ENCODE measurements at regions not wholly inside any gene's neighbourhood (a gene's known extent, or its start where the extent isn't known, plus 50 kb on each side); places are given as distances from the start of the nearest gene placed in this dataset.

GRCh38 chr6:164151161-164152120 is 736.9 kb downstream of the QKI start:
- no peak overlapping the region for H3K27ac ChIP-seq (ENCODE audit: low read length)

GRCh38 chr6:164150232-164150631 is 735.7 kb downstream of the QKI start:
- no peaks in the 10 kb centered on the region for H3K9me3 ChIP-seq (ENCODE audit: control insufficient read depth in 2 of 2, low read length in 2 of 2)
- H3K9ac ChIP-seq (ENCODE audit: low read length in 2 of 2): no peak overlapping the region
- no peaks in the 10 kb centered on the region for H3K27me3 ChIP-seq (ENCODE audit: control insufficient read depth in 1 of 2, insufficient read depth in 2 of 2, low read length in 2 of 2)
- H3K4me1 ChIP-seq (ENCODE audit: control insufficient read depth, insufficient read depth, low read length): peaks cover 7% of the 10 kb centered on the region
- H3K27ac ChIP-seq (ENCODE audit: low read length): no peak overlapping the region
- H3K36me3 ChIP-seq (ENCODE audit: control insufficient read depth in 2 of 2, insufficient read depth in 2 of 2, low read length in 2 of 2): no peaks in the 10 kb centered on the region
- H3K4me3 ChIP-seq (ENCODE audit: low read length in 2 of 2): no peak overlapping the region

More at GRCh38 chr6:164151161-164152120, 736.9 kb downstream of the QKI start:
- peaks cover 7% of the 10 kb centered on the region for H3K4me1 ChIP-seq (ENCODE audit: control insufficient read depth, insufficient read depth, low read length)
- no peaks in the 10 kb centered on the region for H3K9me3 ChIP-seq (ENCODE audit: control insufficient read depth in 2 of 2, low read length in 2 of 2)
- H3K27me3 ChIP-seq (ENCODE audit: control insufficient read depth in 1 of 2, insufficient read depth in 2 of 2, low read length in 2 of 2): no peaks in the 10 kb centered on the region
- H3K4me3 ChIP-seq (ENCODE audit: low read length in 2 of 2): peak overlapping the region in 1 of 2 donors; percentile 16
- H3K36me3 ChIP-seq (ENCODE audit: control insufficient read depth in 2 of 2, insufficient read depth in 2 of 2, low read length in 2 of 2): no peaks in the 10 kb centered on the region
- no peak overlapping the region for H3K9ac ChIP-seq (ENCODE audit: low read length in 2 of 2)

DNA sequence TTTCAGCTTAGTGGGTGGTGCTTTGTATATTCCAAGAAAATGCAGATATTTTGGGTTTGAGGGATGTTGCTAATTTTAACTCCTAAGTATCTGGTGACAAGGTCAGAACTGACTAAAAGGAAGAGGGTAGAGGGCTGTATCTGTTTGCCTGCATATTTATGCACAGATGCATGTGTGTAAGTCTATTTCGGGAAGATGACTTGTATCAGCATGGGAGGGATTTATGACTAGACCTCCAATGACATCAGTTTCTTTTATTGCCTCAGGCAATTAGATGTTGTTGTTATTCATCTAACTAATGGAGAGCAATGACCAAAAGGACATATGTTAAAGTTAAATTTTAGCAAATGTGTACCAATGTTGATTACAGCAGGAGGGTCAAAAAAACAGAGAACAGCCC is 734.3 kb downstream of the QKI start:
- Histone ChIP-seq H3K9me3 (ENCODE audit: control insufficient read depth in 2 of 2, low read length in 2 of 2) (no peaks in the 10 kb centered on the region), H3K9ac (ENCODE audit: low read length in 2 of 2) (no peak overlapping the region), H3K27ac (ENCODE audit: low read length) (no peak overlapping the region)

DNA sequence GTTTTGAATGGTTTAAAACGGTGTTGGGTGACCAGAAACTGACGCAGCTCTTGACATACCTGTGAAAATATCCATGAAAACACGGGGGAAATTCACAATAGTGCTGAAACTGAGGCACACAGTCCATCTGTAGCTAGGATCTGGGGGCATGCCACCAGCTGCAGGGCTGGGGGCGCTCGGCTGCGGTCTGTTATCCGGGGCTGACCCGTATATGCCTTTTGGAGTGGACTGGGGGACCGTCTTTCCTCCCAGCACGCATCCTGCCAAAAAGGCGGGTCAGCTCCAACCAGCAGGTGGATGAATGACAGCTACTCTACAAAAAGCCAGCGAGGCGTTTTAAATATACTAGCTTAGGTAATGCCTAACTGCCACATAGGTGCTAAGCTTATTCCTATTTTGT is 729.8 kb downstream of the QKI start:
- Histone ChIP-seq H3K4me3 (ENCODE audit: low read length in 2 of 2) (no peak overlapping the region), H3K9ac (ENCODE audit: low read length in 2 of 2) (no peak overlapping the region), H3K4me1 (ENCODE audit: control insufficient read depth, insufficient read depth, low read length) (no peaks in the 10 kb centered on the region), H3K9me3 (ENCODE audit: control insufficient read depth in 2 of 2, low read length in 2 of 2) (no peaks in the 10 kb centered on the region), H3K27me3 (ENCODE audit: control insufficient read depth in 1 of 2, insufficient read depth in 2 of 2, low read length in 2 of 2) (no peaks in the 10 kb centered on the region), H3K36me3 (ENCODE audit: control insufficient read depth in 2 of 2, insufficient read depth in 2 of 2, low read length in 2 of 2) (no peaks in the 10 kb centered on the region), H3K27ac (ENCODE audit: low read length) (no peak overlapping the region)

More for the DNA sequence above, 734.3 kb downstream of the QKI start:
- Histone ChIP-seq H3K36me3 (ENCODE audit: control insufficient read depth in 2 of 2, insufficient read depth in 2 of 2, low read length in 2 of 2) (no peaks in the 10 kb centered on the region), H3K4me1 (ENCODE audit: control insufficient read depth, insufficient read depth, low read length) (peaks cover 7% of the 10 kb centered on the region), H3K4me3 (ENCODE audit: low read length in 2 of 2) (no peak overlapping the region), H3K27me3 (ENCODE audit: control insufficient read depth in 1 of 2, insufficient read depth in 2 of 2, low read length in 2 of 2) (no peaks in the 10 kb centered on the region)

DNA sequence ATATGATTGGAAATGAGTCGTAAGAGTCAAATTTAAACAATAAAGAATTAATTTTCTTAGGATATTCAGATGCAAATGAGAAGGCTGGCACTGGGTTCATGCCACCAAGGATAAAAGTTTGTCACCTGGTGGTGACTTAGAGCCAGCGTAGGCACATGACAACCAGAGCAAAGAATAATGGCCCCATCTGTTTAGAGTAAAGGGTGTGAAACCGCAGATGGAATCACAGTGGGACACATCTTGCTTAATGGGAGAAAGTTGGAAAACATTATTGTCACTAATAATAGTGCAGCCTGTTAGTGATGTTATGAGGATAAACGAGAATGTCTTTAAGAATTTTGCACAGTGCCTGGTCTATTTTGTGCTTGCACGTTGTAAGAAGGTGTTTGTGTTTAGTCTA is 727.8 kb downstream of the QKI start:
- H3K4me1 ChIP-seq (ENCODE audit: control insufficient read depth, insufficient read depth, low read length): no peaks in the 10 kb centered on the region
- no peaks in the 10 kb centered on the region for H3K27me3 ChIP-seq (ENCODE audit: control insufficient read depth in 1 of 2, insufficient read depth in 2 of 2, low read length in 2 of 2)
- no peak overlapping the region for H3K9ac ChIP-seq (ENCODE audit: low read length in 2 of 2)
- no peaks in the 10 kb centered on the region for H3K36me3 ChIP-seq (ENCODE audit: control insufficient read depth in 2 of 2, insufficient read depth in 2 of 2, low read length in 2 of 2)
- H3K27ac ChIP-seq (ENCODE audit: low read length): no peak overlapping the region
- H3K9me3 ChIP-seq (ENCODE audit: control insufficient read depth in 2 of 2, low read length in 2 of 2): no peaks in the 10 kb centered on the region
- no peak overlapping the region for H3K4me3 ChIP-seq (ENCODE audit: low read length in 2 of 2)

- no peak overlapping the region for H3K27ac ChIP-seq (ENCODE audit: low read length)
Observed at GRCh38 chr6:164135511-164136132, 721.1 kb downstream of the QKI start.

DNA sequence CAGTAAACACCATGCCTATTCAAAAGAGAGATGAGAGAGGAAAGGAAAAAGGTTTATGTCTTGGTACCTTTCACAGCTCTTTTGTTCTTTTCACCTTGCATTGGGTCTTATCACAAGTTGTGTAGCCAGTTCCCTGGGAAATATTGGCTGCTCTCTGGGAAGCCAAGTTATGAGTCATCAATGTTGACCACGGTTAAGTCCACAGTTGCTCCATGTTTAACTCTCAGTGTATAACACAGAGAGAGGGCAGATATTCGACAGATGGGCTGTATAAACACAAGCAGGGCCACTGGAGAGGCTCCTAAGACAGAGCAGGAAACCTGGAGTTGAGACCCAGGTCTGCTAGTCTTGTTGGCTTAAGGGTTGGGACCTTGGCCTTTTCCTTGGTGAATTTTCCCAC is 718.6 kb downstream of the QKI start:
- no peaks in the 10 kb centered on the region for H3K36me3 ChIP-seq (ENCODE audit: control insufficient read depth in 2 of 2, insufficient read depth in 2 of 2, low read length in 2 of 2)

More at GRCh38 chr6:164135511-164136132, 721.1 kb downstream of the QKI start:
- no peaks in the 10 kb centered on the region for H3K36me3 ChIP-seq (ENCODE audit: control insufficient read depth in 2 of 2, insufficient read depth in 2 of 2, low read length in 2 of 2)
- no peak overlapping the region for H3K4me3 ChIP-seq (ENCODE audit: low read length in 2 of 2)
- no peaks in the 10 kb centered on the region for H3K9me3 ChIP-seq (ENCODE audit: control insufficient read depth in 2 of 2, low read length in 2 of 2)
- H3K4me1 ChIP-seq (ENCODE audit: control insufficient read depth, insufficient read depth, low read length): no peaks in the 10 kb centered on the region
- no peaks in the 10 kb centered on the region for H3K27me3 ChIP-seq (ENCODE audit: control insufficient read depth in 1 of 2, insufficient read depth in 2 of 2, low read length in 2 of 2)
- no peak overlapping the region for H3K9ac ChIP-seq (ENCODE audit: low read length in 2 of 2)

DNA sequence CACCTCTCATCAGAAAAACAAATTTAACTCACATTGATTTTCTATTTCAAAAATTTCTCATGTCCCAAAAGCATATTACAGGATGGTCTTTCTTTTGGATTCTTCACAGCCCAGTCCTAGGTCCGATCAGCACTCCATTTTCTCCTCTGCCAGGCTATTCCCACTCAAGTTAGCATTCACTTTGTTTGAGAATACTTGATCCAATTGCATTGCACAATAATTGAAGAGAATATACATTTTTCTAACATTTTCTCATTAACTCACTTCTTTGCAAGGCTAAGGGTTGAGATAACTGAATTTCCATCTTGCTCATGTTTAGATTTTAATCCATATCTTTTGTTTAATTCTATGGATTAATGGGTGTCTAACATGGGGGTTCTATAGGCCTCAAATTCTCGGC is 716.1 kb downstream of the QKI start:
- H3K4me3 ChIP-seq (ENCODE audit: low read length in 2 of 2): no peak overlapping the region
- no peak overlapping the region for H3K27ac ChIP-seq (ENCODE audit: low read length)
- H3K36me3 ChIP-seq (ENCODE audit: control insufficient read depth in 2 of 2, insufficient read depth in 2 of 2, low read length in 2 of 2): no peaks in the 10 kb centered on the region
- H3K27me3 ChIP-seq (ENCODE audit: control insufficient read depth in 1 of 2, insufficient read depth in 2 of 2, low read length in 2 of 2): no peaks in the 10 kb centered on the region
- no peaks in the 10 kb centered on the region for H3K4me1 ChIP-seq (ENCODE audit: control insufficient read depth, insufficient read depth, low read length)
- H3K9ac ChIP-seq (ENCODE audit: low read length in 2 of 2): no peak overlapping the region
- H3K9me3 ChIP-seq (ENCODE audit: control insufficient read depth in 2 of 2, low read length in 2 of 2): no peaks in the 10 kb centered on the region

More for the DNA sequence above, 718.6 kb downstream of the QKI start:
- Histone ChIP-seq H3K27me3 (ENCODE audit: control insufficient read depth in 1 of 2, insufficient read depth in 2 of 2, low read length in 2 of 2) (no peaks in the 10 kb centered on the region), H3K9me3 (ENCODE audit: control insufficient read depth in 2 of 2, low read length in 2 of 2) (no peaks in the 10 kb centered on the region), H3K9ac (ENCODE audit: low read length in 2 of 2) (no peak overlapping the region), H3K4me1 (ENCODE audit: control insufficient read depth, insufficient read depth, low read length) (no peaks in the 10 kb centered on the region), H3K4me3 (ENCODE audit: low read length in 2 of 2) (no peak overlapping the region), H3K27ac (ENCODE audit: low read length) (no peak overlapping the region)

DNA sequence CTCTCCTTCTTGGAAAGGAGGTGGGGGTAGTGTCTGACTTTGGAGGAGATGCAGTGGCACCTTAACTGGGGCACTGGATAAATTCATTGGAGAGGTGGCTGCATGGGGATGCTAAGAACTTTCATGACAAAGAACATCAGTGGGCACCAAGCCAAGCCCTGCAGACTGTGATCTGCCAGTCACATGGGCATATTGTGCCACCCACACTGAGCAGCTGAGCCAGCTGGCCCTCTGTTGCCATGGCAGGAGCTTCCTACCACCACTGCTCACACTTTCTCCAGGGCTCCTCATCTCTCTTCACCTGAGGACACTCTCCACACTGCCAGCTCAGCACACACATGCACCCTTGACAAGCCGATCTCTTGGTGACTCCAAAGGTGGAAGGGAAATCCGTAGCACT is 715.6 kb downstream of the QKI start:
- H3K36me3 ChIP-seq (ENCODE audit: control insufficient read depth in 2 of 2, insufficient read depth in 2 of 2, low read length in 2 of 2): no peaks in the 10 kb centered on the region
- no peak overlapping the region for H3K27ac ChIP-seq (ENCODE audit: low read length)
- no peak overlapping the region for H3K9ac ChIP-seq (ENCODE audit: low read length in 2 of 2)
- no peaks in the 10 kb centered on the region for H3K9me3 ChIP-seq (ENCODE audit: control insufficient read depth in 2 of 2, low read length in 2 of 2)
- no peaks in the 10 kb centered on the region for H3K4me1 ChIP-seq (ENCODE audit: control insufficient read depth, insufficient read depth, low read length)
- H3K4me3 ChIP-seq (ENCODE audit: low read length in 2 of 2): no peak overlapping the region
- H3K27me3 ChIP-seq (ENCODE audit: control insufficient read depth in 1 of 2, insufficient read depth in 2 of 2, low read length in 2 of 2): no peaks in the 10 kb centered on the region

- H3K9ac ChIP-seq (ENCODE audit: low read length in 2 of 2): no peak overlapping the region
- no peaks in the 10 kb centered on the region for H3K4me1 ChIP-seq (ENCODE audit: control insufficient read depth, insufficient read depth, low read length)
- no peak overlapping the region for H3K27ac ChIP-seq (ENCODE audit: low read length)
- H3K36me3 ChIP-seq (ENCODE audit: control insufficient read depth in 2 of 2, insufficient read depth in 2 of 2, low read length in 2 of 2): no peaks in the 10 kb centered on the region
- H3K4me3 ChIP-seq (ENCODE audit: low read length in 2 of 2): no peak overlapping the region
- no peaks in the 10 kb centered on the region for H3K27me3 ChIP-seq (ENCODE audit: control insufficient read depth in 1 of 2, insufficient read depth in 2 of 2, low read length in 2 of 2)
- H3K9me3 ChIP-seq (ENCODE audit: control insufficient read depth in 2 of 2, low read length in 2 of 2): no peaks in the 10 kb centered on the region
Observed at GRCh38 chr6:164129218-164129617, 714.7 kb downstream of the QKI start.

- Histone ChIP-seq H3K9ac (ENCODE audit: low read length in 2 of 2) (no peak overlapping the region), H3K27me3 (ENCODE audit: control insufficient read depth in 1 of 2, insufficient read depth in 2 of 2, low read length in 2 of 2) (no peaks in the 10 kb centered on the region), H3K9me3 (ENCODE audit: control insufficient read depth in 2 of 2, low read length in 2 of 2) (no peaks in the 10 kb centered on the region), H3K27ac (ENCODE audit: low read length) (no peak overlapping the region), H3K4me3 (ENCODE audit: low read length in 2 of 2) (no peak overlapping the region), H3K4me1 (ENCODE audit: control insufficient read depth, insufficient read depth, low read length) (no peaks in the 10 kb centered on the region), H3K36me3 (ENCODE audit: control insufficient read depth in 2 of 2, insufficient read depth in 2 of 2, low read length in 2 of 2) (no peaks in the 10 kb centered on the region)
Observed at GRCh38 chr6:164128101-164128500, 713.6 kb downstream of the QKI start.

All from stomach smooth muscle (tissue), 2 donors.